ENCODE measurements at regions not wholly inside any gene's neighbourhood (a gene's known extent, or its start where the extent isn't known, plus 50 kb on each side); places are given as distances from the start of the nearest gene placed in this dataset.

GRCh38 chr13:48909056-48909389, 66.7 kb upstream of the FNDC3A start:
- no peak overlapping the region for H3K27ac ChIP-seq (ENCODE audit: low read length)
- H3K36me3 ChIP-seq (ENCODE audit: insufficient read depth, low read length), result no peaks in the 10 kb centered on the region
- H2AFZ ChIP-seq (ENCODE audit: low read depth, low read length), result no peak overlapping the region
- H3K27me3 ChIP-seq (ENCODE audit: insufficient read depth, low read depth, low read length), result no peaks in the 10 kb centered on the region
- H3K9ac ChIP-seq (ENCODE audit: low read length), result no peak overlapping the region
- H3K4me2 ChIP-seq (ENCODE audit: low read length), result no peak overlapping the region
- no peaks in the 10 kb centered on the region for H4K20me1 ChIP-seq (ENCODE audit: insufficient read depth)
- no peaks in the 10 kb centered on the region for H3K79me2 ChIP-seq (replicated peaks; ENCODE audit: insufficient read depth, low read length)
- no peaks in the 10 kb centered on the region for H3K9me2 ChIP-seq (ENCODE audit: insufficient read depth, low read length)
- no peak overlapping the region for H3K4me3 ChIP-seq (ENCODE audit: low read length)
- H3F3A ChIP-seq (ENCODE audit: insufficient read depth, low read length, poor library complexity, severe bottlenecking), result no peaks in the 10 kb centered on the region
- no peak for TF ChIP-seq CTCF (IDR thresholded peaks at IDR 0.05; ENCODE audit: poor library complexity, severe bottlenecking)
- TF ChIP-seq MXI1 (conservative IDR thresholded peaks at IDR 0.05; ENCODE audit: poor library complexity, severe bottlenecking), result no peak
- no peak for TF ChIP-seq SMC3 (conservative IDR thresholded peaks at IDR 0.05; ENCODE audit: poor library complexity)
- no peak for TF ChIP-seq POLR2AphosphoS5 (IDR thresholded peaks at IDR 0.05)
- no peak for TF ChIP-seq EP300 (conservative IDR thresholded peaks at IDR 0.05; ENCODE audit: poor library complexity, severe bottlenecking)
- no peak for TF ChIP-seq REST (IDR thresholded peaks at IDR 0.05; ENCODE audit: borderline replicate concordance)
- TF ChIP-seq EZH2 (IDR thresholded peaks at IDR 0.05; ENCODE audit: borderline replicate concordance, insufficient read depth, low read length, poor library complexity, severe bottlenecking), result no peak
- TF ChIP-seq RAD21 (conservative IDR thresholded peaks at IDR 0.05), result no peak
- TF ChIP-seq TAF1 (IDR thresholded peaks at IDR 0.05; ENCODE audit: low read depth), result no peak
- no peaks in the 10 kb centered on the region for H3K9me3 ChIP-seq (ENCODE audit: low read length)

GRCh38 chr13:48910686-48911085, 65.0 kb upstream of the FNDC3A start:
- H2AFZ ChIP-seq (ENCODE audit: low read depth, low read length), result no peak overlapping the region
- TF ChIP-seq EZH2 (IDR thresholded peaks at IDR 0.05; ENCODE audit: borderline replicate concordance, insufficient read depth, low read length, poor library complexity, severe bottlenecking) (no peak), RAD21 (conservative IDR thresholded peaks at IDR 0.05) (no peak), EP300 (conservative IDR thresholded peaks at IDR 0.05; ENCODE audit: poor library complexity, severe bottlenecking) (no peak), POLR2AphosphoS5 (IDR thresholded peaks at IDR 0.05) (no peak), MXI1 (conservative IDR thresholded peaks at IDR 0.05; ENCODE audit: poor library complexity, severe bottlenecking) (no peak)
- no peaks in the 10 kb centered on the region for H3K9me2 ChIP-seq (ENCODE audit: insufficient read depth, low read length)

More at GRCh38 chr13:48910686-48911085, 65.0 kb upstream of the FNDC3A start:
- H3K36me3 ChIP-seq (ENCODE audit: insufficient read depth, low read length), result no peaks in the 10 kb centered on the region
- no peaks in the 10 kb centered on the region for H3F3A ChIP-seq (ENCODE audit: insufficient read depth, low read length, poor library complexity, severe bottlenecking)
- no peaks in the 10 kb centered on the region for H3K9me3 ChIP-seq (ENCODE audit: low read length)
- H3K4me2 ChIP-seq (ENCODE audit: low read length), result no peak overlapping the region
- no peaks in the 10 kb centered on the region for H3K79me2 ChIP-seq (replicated peaks; ENCODE audit: insufficient read depth, low read length)
- H3K4me3 ChIP-seq (ENCODE audit: low read length), result no peak overlapping the region
- H3K27ac ChIP-seq (ENCODE audit: low read length), result no peak overlapping the region
- H3K27me3 ChIP-seq (ENCODE audit: insufficient read depth, low read depth, low read length), result no peaks in the 10 kb centered on the region
- no peaks in the 10 kb centered on the region for H4K20me1 ChIP-seq (ENCODE audit: insufficient read depth)
- H3K9ac ChIP-seq (ENCODE audit: low read length), result no peak overlapping the region

All from neural cell (in vitro differentiated cells).